Retinal pigment epithelial cell (primary cell): ENCODE measurements at regions not wholly inside any gene's neighbourhood (a gene's known extent, or its start where the extent isn't known, plus 50 kb on each side); places are given as distances from the start of the nearest gene placed in this dataset.

Experiments used
- DNase-seq: peaks from one replicate; pipeline ENCODE4 v3.0.0-alpha.2; 2010; ENCODE audit warnings: low read depth
- H3K4me3 ChIP-seq: 2 replicates; pipeline ENCODE4 v1.5.1; 2011; ENCODE audit warnings: mild to moderate bottlenecking, low read length, control low read depth, moderate library complexity
- CTCF ChIP-seq: conservative IDR thresholded peaks from 2 replicates; pipeline ENCODE4 v1.5.1; 2011; ENCODE audit warnings: low read depth, low read length, control low read depth, inconsistent platforms

- no peak for DNase-seq
- H3K4me3 ChIP-seq, result no peak overlapping the region
- TF ChIP-seq CTCF, result no peak
Observed at GRCh38 chr5:87807783-87808182, 395.1 kb upstream of the CCNH start.

- H3K4me3 ChIP-seq, result no peak overlapping the region
- TF ChIP-seq CTCF, result no peak
- DNase-seq, result no peak
Observed at GRCh38 chr5:87803352-87803751, 390.6 kb upstream of the CCNH start.

DNA sequence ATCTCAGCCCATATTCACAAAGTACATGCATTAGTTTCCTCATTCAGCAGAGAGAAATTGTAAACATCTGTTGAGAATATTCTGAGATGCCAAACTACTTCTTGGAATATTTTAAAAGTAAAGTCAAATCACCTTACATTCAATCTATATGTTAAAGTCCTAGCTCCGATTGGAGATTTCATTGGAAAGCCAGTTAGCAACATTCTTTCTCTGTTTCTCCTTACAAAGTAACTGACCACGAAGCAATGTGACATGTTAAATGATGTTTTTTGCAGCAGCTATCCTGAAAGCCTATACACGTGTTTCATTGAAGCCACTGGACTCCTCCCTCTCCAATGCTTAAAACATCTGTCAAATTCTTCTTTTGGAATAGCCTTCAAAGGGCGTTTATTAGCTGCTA is 379.1 kb upstream of the CCNH start:
- no peak overlapping the region for H3K4me3 ChIP-seq
- TF ChIP-seq CTCF, result no peak
- DNase-seq, result no peak

DNA sequence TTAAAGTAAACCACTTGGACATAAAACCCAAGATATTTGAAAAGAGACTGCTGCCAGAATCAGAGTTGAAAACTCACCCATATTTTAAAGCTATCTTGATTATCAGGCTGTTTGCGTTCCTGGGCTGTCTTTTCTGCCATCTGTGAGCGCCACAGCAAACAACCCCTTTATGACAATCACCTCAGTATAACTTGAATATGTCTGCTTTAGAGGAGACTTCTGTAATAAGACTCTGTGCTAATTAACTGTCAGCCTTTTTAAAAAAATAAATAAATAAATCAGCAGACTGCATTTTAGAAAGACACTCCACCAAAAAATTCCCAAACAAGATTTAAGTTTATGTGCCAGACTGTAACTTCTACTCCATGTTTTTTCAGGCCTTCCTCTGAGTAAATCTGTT is 375.7 kb upstream of the CCNH start:
- DNase-seq, result no peak
- TF ChIP-seq CTCF, result no peak
- no peak overlapping the region for H3K4me3 ChIP-seq

GRCh38 chr5:87787625-87788256 is 375.0 kb upstream of the CCNH start:
- TF ChIP-seq CTCF, result no peak
- no peak overlapping the region for H3K4me3 ChIP-seq
- no peak for DNase-seq

- H3K4me3 ChIP-seq, result no peak overlapping the region
- no peak for TF ChIP-seq CTCF
- DNase-seq, result no peak
Observed at GRCh38 chr5:87787086-87787485, 374.4 kb upstream of the CCNH start.

- no peak for DNase-seq
- H3K4me3 ChIP-seq, result no peak overlapping the region
- no peak for TF ChIP-seq CTCF
Observed at GRCh38 chr5:87786471-87786870, 373.7 kb upstream of the CCNH start.
